Esophagus muscularis mucosa (tissue), 4 donors: ENCODE measurements at regions not wholly inside any gene's neighbourhood (a gene's known extent, or its start where the extent isn't known, plus 50 kb on each side); places are given as distances from the start of the nearest gene placed in this dataset.

Source experiments
- EP300 ChIP-seq: sonication (generic); formaldehyde crosslinking; IDR thresholded peaks from one replicate; pipeline ENCODE4 v1.6.1; 2017; ENCODE audit warnings: antibody characterized with exemption
- POLR2A ChIP-seq: fragments of 450-650 bp; IDR thresholded peaks from one replicate; pipeline ENCODE4 v1.6.1; 2017; ENCODE audit warnings: antibody characterized with exemption, moderate library complexity, mild to moderate bottlenecking, low read depth
- POLR2AphosphoS5 ChIP-seq, 2 donors: sonication (generic); formaldehyde crosslinking; IDR thresholded peaks; one replicate each; pipeline ENCODE4 v1.6.1; 2017; ENCODE audit warnings: antibody characterized with exemption in 2 of 2
- TF ChIP-seq, protein P1 (sequence below), 3 experiments: fragments of 200-600 bp in 2 of 3; fragments of 450-650 bp in 1 of 3; sonication (generic) in 2 of 3; IDR thresholded peaks; one replicate each; pipeline ENCODE4 v1.5.1; 2017 to 2019; ENCODE audit warnings: antibody characterized with exemption in 3 of 3, mild to moderate bottlenecking in 2 of 3, moderate library complexity in 1 of 3

DNA sequence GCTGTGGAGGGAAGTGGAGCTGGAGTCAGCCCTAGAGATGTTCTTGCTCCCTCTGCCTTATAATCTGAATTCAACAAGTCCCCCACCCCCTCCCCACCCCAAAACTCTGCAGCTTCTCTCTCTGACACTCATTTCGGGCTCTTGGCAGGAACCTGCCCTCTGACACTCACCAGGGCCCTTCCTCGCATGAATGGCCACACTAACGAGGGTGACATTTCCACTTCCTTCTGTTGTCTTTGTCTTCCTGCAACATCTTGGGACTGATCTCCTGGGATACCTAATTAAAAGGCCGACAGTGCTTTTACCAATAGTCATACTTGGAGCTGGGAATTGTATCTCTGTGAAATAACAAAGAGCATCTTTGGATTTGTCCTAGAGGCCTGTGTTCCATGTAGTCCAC is 106.9 kb upstream of the PIRT start:
- TF ChIP-seq, protein P1, sequence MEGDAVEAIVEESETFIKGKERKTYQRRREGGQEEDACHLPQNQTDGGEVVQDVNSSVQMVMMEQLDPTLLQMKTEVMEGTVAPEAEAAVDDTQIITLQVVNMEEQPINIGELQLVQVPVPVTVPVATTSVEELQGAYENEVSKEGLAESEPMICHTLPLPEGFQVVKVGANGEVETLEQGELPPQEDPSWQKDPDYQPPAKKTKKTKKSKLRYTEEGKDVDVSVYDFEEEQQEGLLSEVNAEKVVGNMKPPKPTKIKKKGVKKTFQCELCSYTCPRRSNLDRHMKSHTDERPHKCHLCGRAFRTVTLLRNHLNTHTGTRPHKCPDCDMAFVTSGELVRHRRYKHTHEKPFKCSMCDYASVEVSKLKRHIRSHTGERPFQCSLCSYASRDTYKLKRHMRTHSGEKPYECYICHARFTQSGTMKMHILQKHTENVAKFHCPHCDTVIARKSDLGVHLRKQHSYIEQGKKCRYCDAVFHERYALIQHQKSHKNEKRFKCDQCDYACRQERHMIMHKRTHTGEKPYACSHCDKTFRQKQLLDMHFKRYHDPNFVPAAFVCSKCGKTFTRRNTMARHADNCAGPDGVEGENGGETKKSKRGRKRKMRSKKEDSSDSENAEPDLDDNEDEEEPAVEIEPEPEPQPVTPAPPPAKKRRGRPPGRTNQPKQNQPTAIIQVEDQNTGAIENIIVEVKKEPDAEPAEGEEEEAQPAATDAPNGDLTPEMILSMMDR (IDR thresholded peaks at IDR 0.05), result no peak
- TF ChIP-seq POLR2A (no peak), POLR2AphosphoS5 (IDR thresholded peaks at IDR 0.05) (no peak), EP300 (no peak)
